ENCODE measurements at regions not wholly inside any gene's neighbourhood (a gene's known extent, or its start where the extent isn't known, plus 50 kb on each side); places are given as distances from the start of the nearest gene placed in this dataset.
"Not testable (repeated sequence)": the region's sequence is repeated elsewhere in the genome, so short reads cannot be mapped to it uniquely, and the experiment has no call there.

DNA sequence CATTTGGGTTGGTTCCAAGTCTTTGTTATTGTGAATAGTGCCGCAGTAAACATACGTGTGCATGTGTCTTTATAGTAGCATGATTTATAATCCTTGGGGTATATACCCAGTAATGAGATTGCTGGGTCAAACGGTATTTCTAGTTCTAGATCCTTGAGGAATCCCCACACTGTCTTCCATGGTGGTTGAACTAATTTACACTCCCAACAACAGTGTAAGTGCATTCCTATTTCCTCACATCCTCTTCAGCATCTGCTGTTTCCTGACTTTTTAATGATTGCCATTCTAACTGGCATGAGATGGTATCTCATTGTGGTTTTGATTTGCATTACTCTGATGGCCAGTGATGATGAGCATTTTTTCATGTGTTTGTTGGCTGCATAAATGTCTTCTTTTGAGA lies 580.3 kb upstream of the CLINT1 start:
- H3K27me3 ChIP-seq (replicated peaks; ENCODE audit: control insufficient read depth, insufficient read depth, low read length, poor library complexity, severe bottlenecking); DNase-seq; H3K4me3 ChIP-seq (ENCODE audit: insufficient read depth, low read depth, low read length, poor library complexity, severe bottlenecking); H3K27ac ChIP-seq (ENCODE audit: insufficient read depth, low read length, poor library complexity, severe bottlenecking); H3K36me3 ChIP-seq (ENCODE audit: control insufficient read depth, insufficient read depth, low read length); H3K9me3 ChIP-seq (ENCODE audit: control insufficient read depth, low read length); H3K4me1 ChIP-seq (ENCODE audit: control insufficient read depth, insufficient read depth, low read length, poor library complexity, severe bottlenecking): not testable (repeated sequence)

DNA sequence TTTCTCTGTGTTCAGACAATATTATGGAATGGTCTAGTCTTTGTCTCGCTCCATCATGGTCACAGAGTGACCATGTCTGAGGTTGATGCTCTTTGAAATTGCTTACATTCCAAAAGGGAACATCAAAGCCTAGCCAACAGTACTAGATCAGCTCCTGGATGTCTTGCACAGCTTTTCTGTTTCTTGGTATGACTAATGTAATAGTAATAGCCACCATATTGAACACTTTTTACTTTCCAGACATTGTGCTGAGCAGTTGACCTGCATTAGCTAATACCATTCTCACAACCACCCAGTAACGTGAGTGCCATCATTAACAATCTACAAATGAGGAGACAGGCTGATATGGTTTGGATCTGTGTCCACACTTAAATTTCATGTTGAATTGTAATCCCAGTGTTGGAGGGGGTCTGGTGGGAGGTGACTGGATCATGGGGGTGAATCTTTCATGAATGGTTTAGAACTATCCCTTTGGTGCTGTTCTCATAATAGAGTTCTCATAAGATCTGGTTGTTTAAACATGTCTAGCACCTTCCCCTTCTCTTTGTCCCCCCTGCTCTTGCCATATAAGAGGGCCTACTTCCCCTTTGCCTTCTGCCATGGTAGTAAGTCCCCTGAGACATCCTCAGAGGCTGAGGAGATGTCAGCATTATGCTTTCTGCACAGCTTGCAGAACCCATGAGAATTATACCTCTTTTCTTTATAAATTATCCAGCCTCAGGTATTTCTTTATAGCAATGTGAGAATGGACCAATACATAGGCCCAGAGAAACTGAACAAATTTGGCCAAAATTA lies 577.5 kb upstream of the CLINT1 start:
- H3K4me1 ChIP-seq (ENCODE audit: control insufficient read depth, insufficient read depth, low read length, poor library complexity, severe bottlenecking), result no peaks in the 10 kb centered on the region
- H3K9me3 ChIP-seq (ENCODE audit: control insufficient read depth, low read length), result no peaks in the 10 kb centered on the region
- no peak overlapping the region for H3K4me3 ChIP-seq (ENCODE audit: insufficient read depth, low read depth, low read length, poor library complexity, severe bottlenecking)
- H3K27me3 ChIP-seq (replicated peaks; ENCODE audit: control insufficient read depth, insufficient read depth, low read length, poor library complexity, severe bottlenecking), result no peaks in the 10 kb centered on the region
- DNase-seq, result no peak
- no peak overlapping the region for H3K27ac ChIP-seq (ENCODE audit: insufficient read depth, low read length, poor library complexity, severe bottlenecking)
- H3K36me3 ChIP-seq (ENCODE audit: control insufficient read depth, insufficient read depth, low read length), result no peaks in the 10 kb centered on the region

DNA sequence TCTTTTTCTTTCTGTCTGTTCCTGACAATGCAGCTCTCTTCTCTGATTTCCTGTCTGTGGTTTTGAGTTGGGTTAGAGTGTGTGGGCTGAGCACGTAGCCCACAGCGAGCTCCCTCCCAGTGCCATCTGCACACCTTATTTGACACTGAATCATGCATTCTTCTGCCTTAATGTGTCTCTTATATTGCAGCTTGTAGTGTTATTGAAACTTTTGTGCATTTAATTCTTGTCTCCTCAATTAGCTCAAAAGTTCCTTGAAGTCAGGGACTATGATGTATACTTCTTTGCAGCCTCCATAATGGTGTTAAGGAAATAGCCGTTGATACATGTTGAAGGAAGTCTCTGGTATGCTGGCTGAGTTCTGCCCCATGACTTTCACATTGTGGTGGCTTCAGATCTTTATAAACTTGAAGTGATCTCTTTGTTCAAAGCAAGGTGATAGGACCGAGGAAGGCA lies 576.2 kb upstream of the CLINT1 start:
- no peak overlapping the region for H3K27ac ChIP-seq (ENCODE audit: insufficient read depth, low read length, poor library complexity, severe bottlenecking)
- H3K4me3 ChIP-seq (ENCODE audit: insufficient read depth, low read depth, low read length, poor library complexity, severe bottlenecking), result no peak overlapping the region
- DNase-seq, result no peak
- H3K27me3 ChIP-seq (replicated peaks; ENCODE audit: control insufficient read depth, insufficient read depth, low read length, poor library complexity, severe bottlenecking), result no peaks in the 10 kb centered on the region
- no peaks in the 10 kb centered on the region for H3K4me1 ChIP-seq (ENCODE audit: control insufficient read depth, insufficient read depth, low read length, poor library complexity, severe bottlenecking)
- no peaks in the 10 kb centered on the region for H3K36me3 ChIP-seq (ENCODE audit: control insufficient read depth, insufficient read depth, low read length)
- H3K9me3 ChIP-seq (ENCODE audit: control insufficient read depth, low read length), result no peaks in the 10 kb centered on the region

DNA sequence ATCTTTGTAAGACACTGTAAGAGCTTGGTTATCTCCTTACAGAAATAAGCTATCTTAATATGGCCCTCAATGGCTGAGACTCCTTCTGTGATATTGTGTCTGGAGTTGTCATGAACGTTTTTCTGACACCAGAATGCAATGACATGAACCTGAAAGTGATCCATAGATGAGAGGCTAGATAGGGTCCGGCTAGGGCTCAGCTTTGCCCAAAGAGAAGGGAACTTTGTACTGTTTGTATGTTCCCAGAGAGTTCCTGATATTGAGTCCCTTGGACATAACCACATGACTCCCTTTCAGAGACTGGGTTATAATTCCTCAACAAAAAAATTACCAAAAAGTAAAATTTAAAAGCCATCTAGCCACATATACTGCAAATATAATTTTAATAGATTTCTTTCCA lies 575.8 kb upstream of the CLINT1 start:
- DNase-seq, result no peak
- H3K4me1 ChIP-seq (ENCODE audit: control insufficient read depth, insufficient read depth, low read length, poor library complexity, severe bottlenecking), result no peaks in the 10 kb centered on the region
- H3K27ac ChIP-seq (ENCODE audit: insufficient read depth, low read length, poor library complexity, severe bottlenecking), result no peak overlapping the region

DNA sequence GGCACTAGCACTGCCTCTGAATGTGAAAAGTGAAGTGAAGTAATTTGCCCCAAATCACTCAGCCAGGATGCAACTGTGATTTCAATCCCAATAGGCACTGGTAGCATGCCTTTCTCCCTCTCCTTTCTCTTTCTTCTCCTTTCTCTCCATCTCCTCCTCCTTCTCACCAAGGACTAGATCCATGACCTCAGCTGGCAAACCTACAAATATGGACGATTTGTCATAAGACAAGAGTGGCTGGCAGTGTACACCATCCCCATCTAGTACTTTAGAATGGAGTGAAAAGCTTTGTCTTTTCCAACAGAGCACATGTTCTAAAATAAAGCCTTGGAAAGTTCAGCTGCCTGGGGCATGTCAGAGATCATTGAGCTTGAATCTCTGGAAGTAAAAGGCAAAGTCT lies 574.7 kb upstream of the CLINT1 start:
- no peak for DNase-seq

More for the DNA sequence above, 575.8 kb upstream of the CLINT1 start:
- no peaks in the 10 kb centered on the region for H3K27me3 ChIP-seq (replicated peaks; ENCODE audit: control insufficient read depth, insufficient read depth, low read length, poor library complexity, severe bottlenecking)
- no peaks in the 10 kb centered on the region for H3K36me3 ChIP-seq (ENCODE audit: control insufficient read depth, insufficient read depth, low read length)
- no peaks in the 10 kb centered on the region for H3K9me3 ChIP-seq (ENCODE audit: control insufficient read depth, low read length)
- no peak overlapping the region for H3K4me3 ChIP-seq (ENCODE audit: insufficient read depth, low read depth, low read length, poor library complexity, severe bottlenecking)

DNA sequence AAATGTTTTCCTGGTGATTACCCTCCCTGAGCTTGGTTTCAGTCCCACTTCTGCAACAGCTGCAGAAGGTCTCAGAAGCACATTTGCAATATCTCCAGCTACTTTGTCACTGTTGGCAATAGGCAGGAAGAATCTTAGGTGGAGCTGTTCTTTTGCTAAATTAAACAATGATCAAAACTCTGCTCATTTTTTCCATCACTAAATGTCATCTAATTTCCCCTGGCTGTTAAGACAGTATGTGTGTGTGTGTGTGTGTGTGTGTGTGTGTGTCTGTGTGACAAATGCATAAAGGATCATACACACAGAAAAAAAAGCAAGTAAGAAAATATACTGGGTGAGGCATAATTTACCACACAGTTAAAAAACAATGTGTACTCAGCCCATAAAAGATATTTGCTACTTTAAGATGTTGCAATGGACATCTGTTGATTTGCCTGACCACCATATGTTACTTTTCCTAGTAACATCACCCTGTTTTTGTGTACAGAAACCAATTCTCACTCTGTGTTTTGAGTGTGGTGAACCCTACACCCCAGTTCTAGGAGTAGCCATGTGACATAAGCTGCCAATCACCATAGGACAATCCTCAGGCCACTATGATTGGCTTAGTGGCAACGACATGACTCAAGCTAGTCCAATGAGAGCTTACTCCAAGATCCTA lies 572.6 kb upstream of the CLINT1 start:
- H3K4me3 ChIP-seq (ENCODE audit: insufficient read depth, low read depth, low read length, poor library complexity, severe bottlenecking), result no peak overlapping the region
- DNase-seq, result no peak
- H3K36me3 ChIP-seq (ENCODE audit: control insufficient read depth, insufficient read depth, low read length), result no peaks in the 10 kb centered on the region
- no peaks in the 10 kb centered on the region for H3K27me3 ChIP-seq (replicated peaks; ENCODE audit: control insufficient read depth, insufficient read depth, low read length, poor library complexity, severe bottlenecking)
- no peak overlapping the region for H3K27ac ChIP-seq (ENCODE audit: insufficient read depth, low read length, poor library complexity, severe bottlenecking)
- H3K9me3 ChIP-seq (ENCODE audit: control insufficient read depth, low read length), result no peaks in the 10 kb centered on the region
- no peaks in the 10 kb centered on the region for H3K4me1 ChIP-seq (ENCODE audit: control insufficient read depth, insufficient read depth, low read length, poor library complexity, severe bottlenecking)

More for the DNA sequence above, 574.7 kb upstream of the CLINT1 start:
- Histone ChIP-seq H3K4me1 (ENCODE audit: control insufficient read depth, insufficient read depth, low read length, poor library complexity, severe bottlenecking) (no peaks in the 10 kb centered on the region), H3K36me3 (ENCODE audit: control insufficient read depth, insufficient read depth, low read length) (no peaks in the 10 kb centered on the region), H3K9me3 (ENCODE audit: control insufficient read depth, low read length) (no peaks in the 10 kb centered on the region), H3K4me3 (ENCODE audit: insufficient read depth, low read depth, low read length, poor library complexity, severe bottlenecking) (no peak overlapping the region), H3K27ac (ENCODE audit: insufficient read depth, low read length, poor library complexity, severe bottlenecking) (no peak overlapping the region), H3K27me3 (replicated peaks; ENCODE audit: control insufficient read depth, insufficient read depth, low read length, poor library complexity, severe bottlenecking) (no peaks in the 10 kb centered on the region)

DNA sequence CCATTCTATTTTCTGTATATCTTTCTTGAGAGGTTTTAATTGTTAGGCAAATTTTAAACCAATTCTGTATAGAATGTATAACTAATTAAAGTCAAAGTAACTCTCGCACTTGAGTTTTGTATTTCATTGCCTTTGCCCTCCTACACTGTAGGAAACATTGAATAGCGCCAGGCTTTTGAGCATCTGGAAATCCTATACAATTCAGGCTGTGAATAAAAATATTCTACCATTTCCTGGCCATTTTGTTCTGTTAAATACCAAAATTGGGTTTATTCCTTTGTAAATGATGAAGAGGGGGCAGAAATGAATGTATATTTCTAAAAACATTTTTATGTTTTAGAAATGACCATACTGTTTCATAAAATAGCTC lies 571.8 kb upstream of the CLINT1 start:
- Histone ChIP-seq H3K27ac (ENCODE audit: insufficient read depth, low read length, poor library complexity, severe bottlenecking) (no peak overlapping the region), H3K9me3 (ENCODE audit: control insufficient read depth, low read length) (no peaks in the 10 kb centered on the region), H3K27me3 (replicated peaks; ENCODE audit: control insufficient read depth, insufficient read depth, low read length, poor library complexity, severe bottlenecking) (no peaks in the 10 kb centered on the region), H3K4me1 (ENCODE audit: control insufficient read depth, insufficient read depth, low read length, poor library complexity, severe bottlenecking) (no peaks in the 10 kb centered on the region), H3K4me3 (ENCODE audit: insufficient read depth, low read depth, low read length, poor library complexity, severe bottlenecking) (no peak overlapping the region), H3K36me3 (ENCODE audit: control insufficient read depth, insufficient read depth, low read length) (no peaks in the 10 kb centered on the region)
- no peak for DNase-seq

DNA sequence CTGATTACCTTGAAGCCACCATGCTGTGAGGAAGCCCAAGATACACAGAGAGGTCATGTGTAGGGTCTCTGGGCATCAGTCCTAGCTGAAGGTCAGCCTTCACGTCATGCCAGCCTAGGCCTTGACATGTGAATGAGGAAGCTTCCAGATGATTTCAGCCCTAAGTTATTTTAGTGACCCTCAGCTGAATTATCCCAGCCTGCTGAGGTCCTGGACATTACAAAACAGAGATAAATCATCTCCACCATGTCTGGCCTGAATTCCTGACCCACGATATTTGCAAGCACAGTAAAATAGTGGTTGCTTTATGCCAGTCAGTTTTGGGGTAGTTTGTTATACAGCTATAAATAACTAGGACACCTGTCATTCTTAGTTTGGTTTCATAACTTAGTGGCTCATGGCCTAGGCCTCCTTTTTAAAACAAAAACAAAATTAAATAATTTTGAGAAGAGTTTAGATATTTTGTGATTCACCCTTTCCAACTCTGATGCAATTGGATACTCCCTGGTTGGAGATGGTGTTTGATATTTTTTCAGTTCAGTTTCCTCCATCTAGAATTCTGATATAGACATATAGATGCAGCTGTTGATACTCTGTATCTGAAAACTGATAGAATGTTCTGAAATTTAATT lies 571.3 kb upstream of the CLINT1 start:
- no peak for DNase-seq
- H3K27me3 ChIP-seq (replicated peaks; ENCODE audit: control insufficient read depth, insufficient read depth, low read length, poor library complexity, severe bottlenecking), result no peaks in the 10 kb centered on the region
- no peak overlapping the region for H3K27ac ChIP-seq (ENCODE audit: insufficient read depth, low read length, poor library complexity, severe bottlenecking)
- H3K36me3 ChIP-seq (ENCODE audit: control insufficient read depth, insufficient read depth, low read length), result no peaks in the 10 kb centered on the region
- no peaks in the 10 kb centered on the region for H3K9me3 ChIP-seq (ENCODE audit: control insufficient read depth, low read length)
- no peak overlapping the region for H3K4me3 ChIP-seq (ENCODE audit: insufficient read depth, low read depth, low read length, poor library complexity, severe bottlenecking)
- no peaks in the 10 kb centered on the region for H3K4me1 ChIP-seq (ENCODE audit: control insufficient read depth, insufficient read depth, low read length, poor library complexity, severe bottlenecking)

DNA sequence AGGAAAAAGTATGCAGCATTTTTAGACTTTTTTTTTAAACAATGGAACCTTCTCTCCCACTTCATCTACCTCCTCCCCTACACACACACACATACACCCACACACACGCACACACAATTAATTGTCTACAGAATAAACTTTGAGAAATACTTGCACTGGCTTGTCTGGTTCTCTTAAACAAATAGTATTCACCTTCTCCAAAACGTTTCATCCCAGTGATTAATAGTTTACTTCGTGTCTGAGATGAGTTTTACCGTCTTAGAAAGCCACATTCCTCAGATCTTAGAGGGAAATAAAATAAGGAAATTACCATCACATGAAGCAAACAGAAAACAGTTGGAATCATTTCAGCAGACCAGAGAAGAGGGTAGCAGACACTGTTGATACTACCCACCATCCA lies 570.6 kb upstream of the CLINT1 start:
- H3K27ac ChIP-seq (ENCODE audit: insufficient read depth, low read length, poor library complexity, severe bottlenecking), result no peak overlapping the region

DNA sequence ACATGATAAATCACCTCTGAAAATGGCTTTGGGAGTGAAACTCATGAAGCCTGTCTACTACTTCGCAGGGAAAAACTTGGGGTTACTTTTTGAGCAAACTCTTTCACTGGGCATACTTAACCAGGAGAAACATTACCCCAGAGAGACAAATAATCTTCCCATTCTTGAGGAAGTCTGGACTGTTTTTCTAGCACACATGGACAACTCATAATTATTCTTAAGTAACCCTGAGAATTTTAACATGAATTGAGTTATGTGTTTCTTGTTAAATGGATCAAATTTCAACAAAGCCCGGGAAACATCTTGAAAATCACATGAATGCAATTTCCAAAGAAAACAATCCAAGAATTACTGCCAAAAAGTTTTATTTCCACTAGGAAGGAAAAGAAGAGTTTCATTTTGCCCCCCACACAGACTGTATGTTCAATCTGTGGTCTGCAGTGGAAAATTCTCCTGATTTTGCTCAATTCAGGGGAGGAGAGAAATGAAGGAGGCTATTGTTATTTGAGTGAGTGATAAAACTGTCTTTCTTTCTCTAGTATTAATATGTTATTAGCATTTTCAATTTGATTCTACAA lies 564.8 kb upstream of the CLINT1 start:
- Histone ChIP-seq H3K27ac (ENCODE audit: insufficient read depth, low read length, poor library complexity, severe bottlenecking) (no peak overlapping the region), H3K36me3 (ENCODE audit: control insufficient read depth, insufficient read depth, low read length) (no peaks in the 10 kb centered on the region), H3K4me1 (ENCODE audit: control insufficient read depth, insufficient read depth, low read length, poor library complexity, severe bottlenecking) (no peaks in the 10 kb centered on the region), H3K27me3 (replicated peaks; ENCODE audit: control insufficient read depth, insufficient read depth, low read length, poor library complexity, severe bottlenecking) (no peaks in the 10 kb centered on the region), H3K4me3 (ENCODE audit: insufficient read depth, low read depth, low read length, poor library complexity, severe bottlenecking) (no peak overlapping the region), H3K9me3 (ENCODE audit: control insufficient read depth, low read length) (no peaks in the 10 kb centered on the region)
- DNase-seq, result no peak

More for the DNA sequence above, 570.6 kb upstream of the CLINT1 start:
- no peak for DNase-seq
- no peaks in the 10 kb centered on the region for H3K4me1 ChIP-seq (ENCODE audit: control insufficient read depth, insufficient read depth, low read length, poor library complexity, severe bottlenecking)
- no peaks in the 10 kb centered on the region for H3K9me3 ChIP-seq (ENCODE audit: control insufficient read depth, low read length)
- no peak overlapping the region for H3K4me3 ChIP-seq (ENCODE audit: insufficient read depth, low read depth, low read length, poor library complexity, severe bottlenecking)
- no peaks in the 10 kb centered on the region for H3K27me3 ChIP-seq (replicated peaks; ENCODE audit: control insufficient read depth, insufficient read depth, low read length, poor library complexity, severe bottlenecking)
- H3K36me3 ChIP-seq (ENCODE audit: control insufficient read depth, insufficient read depth, low read length), result no peaks in the 10 kb centered on the region

All from effector memory CD4-positive, alpha-beta T cell (primary cell).